Mesenchymal stem cell (in vitro differentiated cells and primary cell): ENCODE measurements at regions not wholly inside any gene's neighbourhood (a gene's known extent, or its start where the extent isn't known, plus 50 kb on each side); places are given as distances from the start of the nearest gene placed in this dataset.

Source experiments
- DNase-seq: peaks from one replicate; pipeline ENCODE4 v3.0.0-alpha.2; 2013
- H2AFZ ChIP-seq: one replicate; pipeline ENCODE4 v1.6.1; 2013; ENCODE audit warnings: low read depth, mild to moderate bottlenecking, control low read depth, inconsistent platforms, low read length, moderate library complexity
- H2AK5ac ChIP-seq: 2 replicates; pipeline ENCODE4 v1.6.1; 2013; ENCODE audit warnings: low read length, moderate library complexity, mild to moderate bottlenecking, inconsistent platforms; ENCODE audit not compliant: severe bottlenecking
- H2BK120ac ChIP-seq: one replicate; pipeline ENCODE4 v1.6.1; 2013; ENCODE audit warnings: low read depth, mild to moderate bottlenecking, inconsistent platforms, low read length, moderate library complexity
- H2BK12ac ChIP-seq, 2 experiments: one replicate each; pipeline ENCODE4 v1.6.1; 2013; ENCODE audit warnings: inconsistent platforms in 2 of 2, low read length in 2 of 2, mild to moderate bottlenecking in 2 of 2, moderate library complexity in 2 of 2, control low read depth in 1 of 2
- H2BK15ac ChIP-seq: one replicate; pipeline ENCODE4 v1.6.1; 2013; ENCODE audit warnings: mild to moderate bottlenecking, low read depth, inconsistent platforms; ENCODE audit not compliant: poor library complexity, severe bottlenecking
- H2BK5ac ChIP-seq: 2 replicates; pipeline ENCODE4 v1.6.1; 2013; ENCODE audit warnings: low read depth, mild to moderate bottlenecking, low read length, control low read depth, inconsistent platforms; ENCODE audit not compliant: poor library complexity, severe bottlenecking
- H3K14ac ChIP-seq, 2 experiments: one replicate each; pipeline ENCODE4 v1.6.1; 2013; ENCODE audit warnings: inconsistent platforms in 2 of 2, low read length in 2 of 2, control low read depth in 1 of 2, mild to moderate bottlenecking in 1 of 2, moderate library complexity in 1 of 2
- H3K18ac ChIP-seq, 2 experiments: one replicate each; pipeline ENCODE4 v1.6.1; 2013; ENCODE audit warnings: inconsistent platforms in 2 of 2, low read length in 2 of 2, control low read depth in 1 of 2, low read depth in 1 of 2, mild to moderate bottlenecking in 1 of 2
- H3K23ac ChIP-seq, 2 experiments: one replicate each; pipeline ENCODE4 v1.6.1; 2013; ENCODE audit warnings: inconsistent platforms in 2 of 2, low read length in 2 of 2, mild to moderate bottlenecking in 2 of 2, moderate library complexity in 2 of 2, control low read depth in 1 of 2
- H3K27ac ChIP-seq: 2 replicates; pipeline ENCODE4 v1.5.1; 2013; ENCODE audit warnings: mild to moderate bottlenecking, moderate library complexity, low read length, control low read depth, inconsistent platforms; ENCODE audit not compliant: poor library complexity, severe bottlenecking
- H3K27me3 ChIP-seq, 2 experiments: 2 replicates each; pipeline versions ENCODE4 v1.6.1 to v1.7.0; 2013; ENCODE audit warnings: low read length in 2 of 2, mild to moderate bottlenecking in 2 of 2, moderate library complexity in 2 of 2, control low read depth in 1 of 2, inconsistent platforms in 1 of 2; ENCODE audit not compliant: control insufficient read depth in 1 of 2, insufficient read depth in 1 of 2
- H3K36me3 ChIP-seq, 2 experiments: 2 replicates each; pipeline versions ENCODE4 v1.6.1 to v1.7.0; 2013; ENCODE audit warnings: low read length in 2 of 2, control low read depth in 1 of 2, inconsistent platforms in 1 of 2, low read depth in 1 of 2, mild to moderate bottlenecking in 1 of 2; ENCODE audit not compliant: insufficient read depth in 2 of 2, control insufficient read depth in 1 of 2
- H3K4ac ChIP-seq, 2 experiments: one replicate each; pipeline ENCODE4 v1.6.1; 2013; ENCODE audit warnings: inconsistent platforms in 2 of 2, low read length in 2 of 2, mild to moderate bottlenecking in 2 of 2, moderate library complexity in 2 of 2, control low read depth in 1 of 2, low read depth in 1 of 2
- H3K4me1 ChIP-seq: 2 replicates; pipeline ENCODE4 v1.6.1; 2013; ENCODE audit warnings: low read depth, low read length, control low read depth; ENCODE audit not compliant: control insufficient read depth, insufficient read depth
- H3K4me2 ChIP-seq: 2 replicates; pipeline ENCODE4 v1.6.1; 2013; ENCODE audit warnings: low read length, mild to moderate bottlenecking, inconsistent platforms; ENCODE audit not compliant: poor library complexity, severe bottlenecking
- H3K4me3 ChIP-seq, 2 experiments: 2 replicates each; pipeline versions ENCODE4 v1.5.1 to v1.7.0; 2013; ENCODE audit warnings: low read length in 2 of 2, mild to moderate bottlenecking in 2 of 2, control low read depth in 1 of 2, low read depth in 1 of 2; ENCODE audit not compliant: insufficient read depth in 1 of 2
- H3K79me1 ChIP-seq: replicated peaks from 2 replicates; pipeline ENCODE4 v1.6.1; 2013; ENCODE audit warnings: mild to moderate bottlenecking, control low read depth, low read length, inconsistent platforms; ENCODE audit not compliant: poor library complexity, severe bottlenecking
- H3K9ac ChIP-seq: 2 replicates; pipeline ENCODE4 v1.7.0; 2013; ENCODE audit warnings: mild to moderate bottlenecking, low read length, moderate library complexity
- H3K9me3 ChIP-seq: 2 replicates; pipeline ENCODE4 v1.7.0; 2013; ENCODE audit warnings: mild to moderate bottlenecking, low read length; ENCODE audit not compliant: control insufficient read depth
- H4K8ac ChIP-seq: one replicate; pipeline ENCODE4 v1.6.1; 2013; ENCODE audit warnings: inconsistent platforms, mild to moderate bottlenecking, low read length, moderate library complexity
- H4K91ac ChIP-seq: one replicate; pipeline ENCODE4 v1.6.1; 2013; ENCODE audit warnings: mild to moderate bottlenecking, low read length, inconsistent platforms
- WGBS: methylation state at CpG from one replicate; pipeline ENCODE4 v1.1.7; 2013; ENCODE audit warnings: mixed read lengths; 5-methylcytosine and 5-hydroxymethylcytosine counted together

GRCh38 chr21:22904385-22904784 lies 1906.2 kb downstream of the NCAM2 start:
- Histone ChIP-seq H3K18ac (no peak overlapping the region), H2AK5ac (no peak overlapping the region), H3K9me3 (no peaks in the 10 kb centered on the region), H3K4me1 (no peaks in the 10 kb centered on the region), H2BK5ac (no peak overlapping the region), H3K36me3 (no peaks in the 10 kb centered on the region), H2AFZ (no peak overlapping the region), H3K4ac (no peak overlapping the region), H3K27me3 (no peaks in the 10 kb centered on the region), H3K4me2 (no peak overlapping the region), H3K27ac (no peak overlapping the region), H3K9ac (no peak overlapping the region), H4K8ac (no peak overlapping the region), H2BK15ac (no peak overlapping the region), H3K4me3 (no peak overlapping the region), H4K91ac (no peak overlapping the region), H2BK120ac (no peak overlapping the region), H3K23ac (no peak overlapping the region), H3K14ac (no peak overlapping the region), H2BK12ac (no peak overlapping the region), H3K79me1 (no peaks in the 10 kb centered on the region)
- no peak for DNase-seq
- 86% methylated on average over 1 of the region's 4 CpGs for WGBS

- Histone ChIP-seq H3K4me1 (no peaks in the 10 kb centered on the region), H2BK5ac (no peak overlapping the region), H2BK12ac (no peak overlapping the region), H2AFZ (no peak overlapping the region), H3K4ac (no peak overlapping the region), H3K4me2 (no peak overlapping the region), H2BK120ac (no peak overlapping the region), H2BK15ac (no peak overlapping the region), H3K27me3 (no peaks in the 10 kb centered on the region), H3K18ac (no peak overlapping the region), H3K9ac (no peak overlapping the region), H3K36me3 (no peaks in the 10 kb centered on the region), H3K23ac (no peak overlapping the region), H4K91ac (no peak overlapping the region), H3K9me3 (peaks cover 2% of the 10 kb centered on the region), H4K8ac (no peak overlapping the region), H3K79me1 (no peaks in the 10 kb centered on the region), H3K14ac (no peak overlapping the region), H3K4me3 (no peak overlapping the region), H2AK5ac (no peak overlapping the region), H3K27ac (no peak overlapping the region)
- no peak for DNase-seq
- 82% methylated on average over 1 of the region's 1 CpG for WGBS
Measured at GRCh38 chr21:22925032-22925431, 1926.8 kb downstream of the NCAM2 start.

- Histone ChIP-seq H3K14ac (no peak overlapping the region), H3K4me3 (no peak overlapping the region), H3K9ac (no peak overlapping the region), H2BK5ac (no peak overlapping the region), H4K91ac (no peak overlapping the region), H3K27me3 (no peaks in the 10 kb centered on the region), H3K4ac (no peak overlapping the region), H3K4me2 (no peak overlapping the region), H4K8ac (no peak overlapping the region), H3K18ac (no peak overlapping the region), H3K36me3 (no peaks in the 10 kb centered on the region), H3K23ac (no peak overlapping the region), H3K4me1 (no peaks in the 10 kb centered on the region), H2BK120ac (no peak overlapping the region), H2AK5ac (no peak overlapping the region), H2BK15ac (no peak overlapping the region), H3K79me1 (no peaks in the 10 kb centered on the region), H2AFZ (no peak overlapping the region), H3K27ac (no peak overlapping the region), H3K9me3 (peaks cover 2% of the 10 kb centered on the region), H2BK12ac (no peak overlapping the region)
- no CpG with 5 or more reads among the region's 2 CpGs for WGBS
- DNase-seq, result no peak
Measured at GRCh38 chr21:22927469-22927868, 1929.3 kb downstream of the NCAM2 start.

- Histone ChIP-seq H3K4me2 (no peak overlapping the region), H2AFZ (no peak overlapping the region), H3K23ac (no peak overlapping the region), H3K36me3 (no peaks in the 10 kb centered on the region), H3K18ac (no peak overlapping the region), H3K27me3 (no peaks in the 10 kb centered on the region), H3K9me3 (peaks cover 14% of the 10 kb centered on the region), H3K9ac (no peak overlapping the region), H2BK120ac (no peak overlapping the region), H2AK5ac (no peak overlapping the region), H3K27ac (no peak overlapping the region), H3K4ac (no peak overlapping the region), H2BK12ac (no peak overlapping the region), H3K4me1 (no peaks in the 10 kb centered on the region), H2BK15ac (no peak overlapping the region), H2BK5ac (no peak overlapping the region), H4K91ac (no peak overlapping the region), H3K14ac (no peak overlapping the region), H4K8ac (no peak overlapping the region), H3K4me3 (no peak overlapping the region), H3K79me1 (no peaks in the 10 kb centered on the region)
- WGBS, result no CpG with 5 or more reads among the region's 4 CpGs
- DNase-seq, result no peak
Measured at GRCh38 chr21:22941779-22942490, 1943.7 kb downstream of the NCAM2 start.
